Ascending aorta (tissue), 2 donors: ENCODE measurements at regions not wholly inside any gene's neighbourhood (a gene's known extent, or its start where the extent isn't known, plus 50 kb on each side); places are given as distances from the start of the nearest gene placed in this dataset.

ENCODE experiments used
- DNase-seq, 2 donors: peaks; one replicate each; pipeline ENCODE4 v3.0.0-alpha.2; 2019; ENCODE audit warnings: low spot score in 2 of 2
- H3K27ac ChIP-seq, 2 donors: fragments of 200-600 bp; sonication (generic); one replicate each; pipeline ENCODE4 v1.5.1; 2016 to 2017; ENCODE audit warnings: mild to moderate bottlenecking in 1 of 2
- H3K27me3 ChIP-seq: fragments of 200-600 bp; sonication (generic); one replicate; pipeline ENCODE4 v1.5.1; 2017
- H3K36me3 ChIP-seq, 2 donors: fragments of 200-600 bp; sonication (generic); one replicate each; pipeline ENCODE4 v1.5.1; 2016
- H3K4me1 ChIP-seq, 2 donors: fragments of 200-600 bp; sonication (generic); one replicate each; pipeline ENCODE4 v1.5.1; 2016 to 2017; ENCODE audit warnings: mild to moderate bottlenecking in 1 of 2
- H3K4me3 ChIP-seq, 2 donors: fragments of 200-600 bp; sonication (generic); one replicate each; pipeline ENCODE4 v1.5.1; 2016 to 2017; ENCODE audit warnings: mild to moderate bottlenecking in 1 of 2
- H3K9me3 ChIP-seq, 2 donors: fragments of 200-600 bp; sonication (generic); one replicate each; pipeline ENCODE4 v1.5.1; 2016
- CTCF ChIP-seq, 3 experiments: fragments of 200-600 bp in 2 of 3; fragments of 450-650 bp in 1 of 3; sonication (generic) in 2 of 3; IDR thresholded peaks; one replicate each; pipeline ENCODE4 v1.5.1; 2016 to 2019; ENCODE audit warnings: antibody characterized with exemption in 3 of 3, mild to moderate bottlenecking in 1 of 3, moderate library complexity in 1 of 3
- intact Hi-C: fragments of 100-400 bp; cut with DNase I; formaldehyde crosslinking; loops from one replicate; pipeline ENCODE4 v1.15.1; 2023

- intact Hi-C loops = loop anchor here (2.0 to 5.0 kb wide), 2 partner anchors 144 to 197 kb away; partner anchors contain the start of gene VGLL3
- Histone ChIP-seq H3K4me1 (peaks cover 0 to 15% of the 10 kb centered on the region in 2 donors), H3K27me3 (no peaks in the 10 kb centered on the region), H3K4me3 (peak overlapping the region in 1 of 2 donors; percentile 39), H3K27ac (peak overlapping the region; percentile 88 to 89), H3K9me3 (no peaks in the 10 kb centered on the region), H3K36me3 (no peaks in the 10 kb centered on the region)
- TF ChIP-seq CTCF (IDR thresholded peaks at IDR 0.05) = no peak
- DNase-seq = no peak
These were observed 197.2 kb downstream of the VGLL3 start for GRCh38 chr3:86793786-86794185.

GRCh38 chr3:86792316-86792715, 198.6 kb downstream of the VGLL3 start:
- no peak overlapping the region for H3K4me3 ChIP-seq
- no peak for TF ChIP-seq CTCF (IDR thresholded peaks at IDR 0.05)
- peaks cover 0 to 15% of the 10 kb centered on the region in 2 donors for H3K4me1 ChIP-seq
- no peaks in the 10 kb centered on the region for H3K9me3 ChIP-seq
- DNase-seq = no peak
- no peaks in the 10 kb centered on the region for H3K36me3 ChIP-seq
- H3K27ac ChIP-seq = no peak overlapping the region
- H3K27me3 ChIP-seq = no peaks in the 10 kb centered on the region
- intact Hi-C loops = loop anchor here (5.0 kb wide), 1 partner anchor 145 kb away; no protein-coding TSS in a partner anchor

GRCh38 chr3:86790884-86791549, 199.9 kb downstream of the VGLL3 start:
- Histone ChIP-seq H3K36me3 (no peaks in the 10 kb centered on the region), H3K27me3 (no peaks in the 10 kb centered on the region), H3K27ac (no peak overlapping the region), H3K4me3 (no peak overlapping the region), H3K9me3 (no peaks in the 10 kb centered on the region), H3K4me1 (peaks cover 0 to 15% of the 10 kb centered on the region in 2 donors)
- intact Hi-C loops = loop anchor here (5.0 kb wide), 1 partner anchor 146 kb away; no protein-coding TSS in a partner anchor
- DNase-seq = no peak
- no peak for TF ChIP-seq CTCF (IDR thresholded peaks at IDR 0.05)

GRCh38 chr3:86788371-86788770, 202.6 kb downstream of the VGLL3 start:
- no peaks in the 10 kb centered on the region for H3K36me3 ChIP-seq
- no peak for TF ChIP-seq CTCF (IDR thresholded peaks at IDR 0.05)
- H3K27ac ChIP-seq = no peak overlapping the region
- peaks cover 0 to 2% of the 10 kb centered on the region in 2 donors for H3K4me1 ChIP-seq
- no peaks in the 10 kb centered on the region for H3K27me3 ChIP-seq
- no peak for DNase-seq
- no peaks in the 10 kb centered on the region for H3K9me3 ChIP-seq
- H3K4me3 ChIP-seq = no peak overlapping the region
- intact Hi-C loops = no loop called here

DNA sequence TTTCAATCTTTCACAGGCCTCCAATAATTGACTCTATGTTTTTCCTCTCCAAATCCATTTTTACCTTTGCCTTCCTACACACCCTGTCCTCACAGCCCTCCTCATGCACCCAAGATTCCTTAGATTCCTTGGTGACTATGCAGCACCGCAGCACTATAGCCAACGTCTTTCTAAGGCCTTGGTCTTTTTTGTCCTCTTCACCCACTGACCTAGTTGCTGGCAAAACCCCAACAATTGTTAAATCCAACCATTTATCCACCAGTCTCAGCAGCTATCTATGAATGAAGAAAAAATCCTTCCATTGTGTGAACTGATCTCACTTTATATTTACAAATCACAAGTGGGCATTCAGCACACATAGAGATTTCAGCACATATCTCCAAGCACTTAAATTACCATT, 203.9 kb downstream of the VGLL3 start:
- Histone ChIP-seq H3K36me3 (no peaks in the 10 kb centered on the region), H3K4me3 (no peak overlapping the region), H3K27ac (no peak overlapping the region), H3K4me1 (no peaks in the 10 kb centered on the region), H3K9me3 (no peaks in the 10 kb centered on the region), H3K27me3 (no peaks in the 10 kb centered on the region)
- no peak for DNase-seq
- intact Hi-C loops = no loop called here
- no peak for TF ChIP-seq CTCF (IDR thresholded peaks at IDR 0.05)
